Right lobe of liver (tissue), 6 donors: ENCODE measurements at regions not wholly inside any gene's neighbourhood (a gene's known extent, or its start where the extent isn't known, plus 50 kb on each side); places are given as distances from the start of the nearest gene placed in this dataset.

Experiments
- ATAC-seq, 4 donors: fragments of 200-7000 bp; cut with Tn5 transposase; one replicate each; pipeline ENCODE4 v1.9.1; 2020; ENCODE audit warnings: mild to moderate bottlenecking in 4 of 4, moderate library complexity in 4 of 4
- DNase-seq, 3 donors: peaks; one replicate each; pipeline ENCODE4 v3.0.0-alpha.2; 2020
- H3K27ac ChIP-seq, 3 donors: fragments of 200-600 bp; one replicate each; pipeline ENCODE4 v1.8.0; 2022
- H3K27me3 ChIP-seq, 2 donors: fragments of 200-600 bp; one replicate each; pipeline ENCODE4 v1.8.0; 2022
- H3K36me3 ChIP-seq, 4 donors: fragments of 200-600 bp; sonication (generic) in 1 of 4; one replicate each; pipeline versions ENCODE4 v1.5.1 to v1.8.0; 2017 to 2022; ENCODE audit warnings: control low read depth in 1 of 4
- H3K4me1 ChIP-seq, 4 donors: fragments of 200-600 bp; sonication (generic) in 1 of 4; one replicate each; pipeline versions ENCODE4 v1.5.1 to v1.8.0; 2017 to 2022; ENCODE audit warnings: control low read depth in 1 of 4
- H3K4me3 ChIP-seq, 3 donors: fragments of 200-600 bp; one replicate each; pipeline ENCODE4 v1.8.0; 2022
- H3K9me3 ChIP-seq, 4 donors: fragments of 200-600 bp; sonication (generic) in 1 of 4; one replicate each; pipeline versions ENCODE4 v1.5.1 to v1.8.0; 2017 to 2022; ENCODE audit warnings: control low read depth in 1 of 4
- CTCF ChIP-seq, 4 donors: fragments of 200-600 bp in 3 of 4; fragments of 450-650 bp in 1 of 4; IDR thresholded peaks; one replicate each; pipeline versions ENCODE4 v1.5.1 to v1.8.0; 2016 to 2022; ENCODE audit warnings: antibody characterized with exemption in 4 of 4, mild to moderate bottlenecking in 2 of 4
- POLR2A ChIP-seq: fragments of 450-650 bp; IDR thresholded peaks from one replicate; pipeline ENCODE4 v1.6.1; 2017; ENCODE audit warnings: antibody characterized with exemption, mild to moderate bottlenecking
- WGBS: methylation state at CpG from one replicate; pipeline ENCODE4 v1.1.6; 2018; ENCODE audit warnings: low coverage, low lambda C conversion rate; ENCODE audit not compliant: insufficient coverage; ENCODE audit errors: missing lambda C conversion rate; 5-methylcytosine and 5-hydroxymethylcytosine counted together
- intact Hi-C, 2 donors: fragments of 100-400 bp; cut with DNase I; formaldehyde crosslinking; loops; one replicate each; pipeline versions ENCODE4 v1.11.2 to v1.14.1; 2022
- donor health status: DM: no; HTN: yes; CAD: no.
- donor health status: DM: no; HTN: no; CAD: no.
- donor health status: DM: no; HTN: no; CAD: no.
- donor health status: DM: no; HTN: yes; CAD: no.
- donor health status: DM: no; HTN: yes; CAD: no.

GRCh38 chr3:194925614-194926013 is 239.9 kb downstream of the FAM43A start:
- no peak overlapping the region for H3K27ac ChIP-seq
- H3K4me1 ChIP-seq, result no peaks in the 10 kb centered on the region
- H3K4me3 ChIP-seq, result no peak overlapping the region
- H3K9me3 ChIP-seq, result no peaks in the 10 kb centered on the region
- WGBS, result 81% methylated on average over 2 of the region's 12 CpGs
- H3K36me3 ChIP-seq, result no peaks in the 10 kb centered on the region
- ATAC-seq (no peak), DNase-seq (no peak)
- H3K27me3 ChIP-seq, result no peaks in the 10 kb centered on the region
- intact Hi-C loops, result no loop called here
- TF ChIP-seq CTCF (IDR thresholded peaks at IDR 0.05), result no peak

- H3K9me3 ChIP-seq, result no peaks in the 10 kb centered on the region
- no peak overlapping the region for H3K4me3 ChIP-seq
- TF ChIP-seq POLR2A (no peak), CTCF (IDR thresholded peaks at IDR 0.05) (no peak)
- H3K27ac ChIP-seq, result no peak overlapping the region
- DNase-seq (no peak), ATAC-seq (no peak)
- no peaks in the 10 kb centered on the region for H3K27me3 ChIP-seq
- no peaks in the 10 kb centered on the region for H3K36me3 ChIP-seq
- H3K4me1 ChIP-seq, result no peaks in the 10 kb centered on the region
- WGBS, result 22% methylated on average over 1 of the region's 1 CpG
- intact Hi-C loops, result no loop called here
Measured at GRCh38 chr3:194928227-194928626, 242.5 kb downstream of the FAM43A start.

GRCh38 chr3:194928831-194929577 is 243.3 kb downstream of the FAM43A start:
- ATAC-seq, result peak; percentile 13 to 74 (median 49)
- peak overlapping the region in 1 of 3 donors; percentile 63 for H3K27ac ChIP-seq
- intact Hi-C loops, result no loop called here

GRCh38 chr3:194929578-194929960 is 243.9 kb downstream of the FAM43A start:
- no peak for ATAC-seq
- intact Hi-C loops, result no loop called here
- Histone ChIP-seq H3K4me1 (no peaks in the 10 kb centered on the region), H3K27me3 (no peaks in the 10 kb centered on the region), H3K4me3 (no peak overlapping the region), H3K27ac (peak overlapping the region in 1 of 3 donors; percentile 63), H3K9me3 (no peaks in the 10 kb centered on the region), H3K36me3 (no peaks in the 10 kb centered on the region)
- TF ChIP-seq CTCF (IDR thresholded peaks at IDR 0.05), result no peak
- no peak for TF ChIP-seq POLR2A
- no peak for DNase-seq
- whole genome bisulfite sequencing, result 77% methylated on average over 1 of the region's 1 CpG

More at GRCh38 chr3:194928831-194929577, 243.3 kb downstream of the FAM43A start:
- Histone ChIP-seq H3K4me3 (no peak overlapping the region), H3K36me3 (no peaks in the 10 kb centered on the region), H3K27me3 (no peaks in the 10 kb centered on the region), H3K9me3 (no peaks in the 10 kb centered on the region), H3K4me1 (no peaks in the 10 kb centered on the region)
- WGBS, result 61% methylated on average over 22 of the region's 30 CpGs
- TF ChIP-seq POLR2A (no peak), CTCF (IDR thresholded peaks at IDR 0.05) (peak; percentile 21 to 48 (median 27))
- no peak for DNase-seq
